OCI-LY7 (cell line): ENCODE measurements at regions not wholly inside any gene's neighbourhood (a gene's known extent, or its start where the extent isn't known, plus 50 kb on each side); places are given as distances from the start of the nearest gene placed in this dataset.

Experiments
- EZH2phosphoT487 ChIP-seq: fragments of 200-600 bp; sonication (generic); IDR thresholded peaks from 2 replicates; pipeline ENCODE4 v1.6.1; 2018; ENCODE audit warnings: low read depth, borderline replicate concordance, mild to moderate bottlenecking, mixed run types, antibody characterized with exemption, low read length, moderate library complexity, mixed read lengths
- TF ChIP-seq, protein P1 (sequence below): fragments of 200-600 bp; sonication (generic); conservative IDR thresholded peaks from 2 replicates; pipeline ENCODE4 v1.5.1; 2014; ENCODE audit warnings: mild to moderate bottlenecking, antibody characterized with exemption, low read length, moderate library complexity, mixed read lengths

DNA sequence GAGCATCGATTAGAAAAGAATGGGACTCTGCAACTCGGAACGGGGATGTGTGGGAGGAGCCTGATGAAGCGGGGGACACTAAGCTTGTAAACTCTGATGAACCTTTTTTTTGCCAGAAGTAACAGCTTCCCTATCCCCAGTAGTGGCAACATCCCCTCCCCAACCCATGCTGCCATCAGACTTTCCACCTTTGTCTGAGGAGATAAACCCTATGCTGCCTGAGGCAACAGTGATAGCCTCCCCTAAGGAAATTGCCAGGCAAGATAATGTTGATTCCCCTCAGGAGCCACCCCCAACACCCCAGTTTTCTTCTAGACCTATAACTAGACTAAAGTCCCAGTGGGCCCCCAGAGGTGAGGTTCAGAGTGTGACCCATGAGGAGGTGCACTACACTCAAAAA, 173.7 kb downstream of the AKR1D1 start:
- TF ChIP-seq, protein P1, sequence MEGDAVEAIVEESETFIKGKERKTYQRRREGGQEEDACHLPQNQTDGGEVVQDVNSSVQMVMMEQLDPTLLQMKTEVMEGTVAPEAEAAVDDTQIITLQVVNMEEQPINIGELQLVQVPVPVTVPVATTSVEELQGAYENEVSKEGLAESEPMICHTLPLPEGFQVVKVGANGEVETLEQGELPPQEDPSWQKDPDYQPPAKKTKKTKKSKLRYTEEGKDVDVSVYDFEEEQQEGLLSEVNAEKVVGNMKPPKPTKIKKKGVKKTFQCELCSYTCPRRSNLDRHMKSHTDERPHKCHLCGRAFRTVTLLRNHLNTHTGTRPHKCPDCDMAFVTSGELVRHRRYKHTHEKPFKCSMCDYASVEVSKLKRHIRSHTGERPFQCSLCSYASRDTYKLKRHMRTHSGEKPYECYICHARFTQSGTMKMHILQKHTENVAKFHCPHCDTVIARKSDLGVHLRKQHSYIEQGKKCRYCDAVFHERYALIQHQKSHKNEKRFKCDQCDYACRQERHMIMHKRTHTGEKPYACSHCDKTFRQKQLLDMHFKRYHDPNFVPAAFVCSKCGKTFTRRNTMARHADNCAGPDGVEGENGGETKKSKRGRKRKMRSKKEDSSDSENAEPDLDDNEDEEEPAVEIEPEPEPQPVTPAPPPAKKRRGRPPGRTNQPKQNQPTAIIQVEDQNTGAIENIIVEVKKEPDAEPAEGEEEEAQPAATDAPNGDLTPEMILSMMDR = no peak
- TF ChIP-seq EZH2phosphoT487 = no peak
